ENCODE measurements at regions not wholly inside any gene's neighbourhood (a gene's known extent, or its start where the extent isn't known, plus 50 kb on each side); places are given as distances from the start of the nearest gene placed in this dataset.

GRCh38 chrX:81367291-81367690 is 165.4 kb downstream of the SH3BGRL start:
- no peak for ATAC-seq
- intact Hi-C loops (cut with micrococcal nuclease; ENCODE audit: unreplicated experiment) (no loop called here), in situ Hi-C loops (cut with MboI) (no loop called here)
- ChIA-PET SMC1A (ENCODE audit: uncharacterized antibody, unreplicated experiment) (no interaction called here), CTCF (interaction anchor here (2.2 kb wide), 1 partner anchor 9 kb away, joined by 13 read pairs; no protein-coding TSS in a partner anchor), RAD21 (ENCODE audit: unreplicated experiment) (no interaction called here), POLR2A (no interaction called here)
- Histone ChIP-seq H3K36me3 (ENCODE audit: control insufficient read depth in 2 of 2, insufficient read depth in 2 of 2, low read length in 1 of 2) (no peaks in the 10 kb centered on the region), H3K27ac (ENCODE audit: control insufficient read depth, insufficient read depth) (no peak overlapping the region), H3K4me3 (no peak overlapping the region), H3K9me3 (replicated peaks; ENCODE audit: control insufficient read depth, insufficient read depth, low read length) (no peaks in the 10 kb centered on the region), H3K4me1 (ENCODE audit: control insufficient read depth, insufficient read depth, low read length) (no peaks in the 10 kb centered on the region), H3K9ac (ENCODE audit: control insufficient read depth, insufficient read depth, low read length) (no peak overlapping the region), H3K4me2 (ENCODE audit: control insufficient read depth, insufficient read depth) (no peak overlapping the region), H3K79me2 (ENCODE audit: control insufficient read depth, insufficient read depth, low read length) (no peaks in the 10 kb centered on the region), H4K20me1 (ENCODE audit: control insufficient read depth, insufficient read depth) (no peaks in the 10 kb centered on the region), H3K27me3 (replicated peaks in 1 of 2; ENCODE audit: control insufficient read depth in 2 of 2, insufficient read depth in 2 of 2, low read length in 1 of 2) (no peaks in the 10 kb centered on the region), H2AFZ (ENCODE audit: control insufficient read depth, low read depth, low read length) (no peak overlapping the region)
- BruUV-seq (replicated peaks) = no TSS peak
- FAIRE-seq = no peak
- TF ChIP-seq SMAD1 (IDR thresholded peaks at IDR 0.05; ENCODE audit: low read depth, partially characterized antibody) = no peak
- TF ChIP-seq MXI1 (IDR thresholded peaks at IDR 0.05; ENCODE audit: low read depth, low read length) = no peak
- WGBS (ENCODE audit: insufficient coverage, insufficient replicate concordance, low lambda C conversion rate, missing lambda C conversion rate) = 40% methylated on average over 3 of the region's 3 CpGs
- no peak for DNase-seq (ENCODE audit: low read depth, low spot score)

- no peaks in the 10 kb centered on the region for H3K79me2 ChIP-seq (ENCODE audit: control insufficient read depth, insufficient read depth, low read length)
- intact Hi-C loops (cut with micrococcal nuclease; ENCODE audit: unreplicated experiment) (loop anchor here (1.0 to 5.0 kb wide), 3 partner anchors 180 to 500 kb away; no protein-coding TSS in a partner anchor), in situ Hi-C loops (cut with MboI) (loop anchor here (10.0 kb wide), 2 partner anchors 183 to 503 kb away; no protein-coding TSS in a partner anchor)
- no peak overlapping the region for H3K4me3 ChIP-seq
- no peak for DNase-seq (ENCODE audit: low read depth, low spot score)
- ChIA-PET SMC1A (ENCODE audit: uncharacterized antibody, unreplicated experiment) (interaction anchor here (0.7 to 2.2 kb wide), 7 partner anchors 18 to 500 kb away, joined by 3 to 7 read pairs (median 5); partner anchors contain the start of genes HMGN5 and SH3BGRL), POLR2A (no interaction called here), RAD21 (ENCODE audit: unreplicated experiment) (interaction anchor here (0.9 to 1.5 kb wide), 7 partner anchors 175 to 500 kb away, joined by 3 to 9 read pairs (median 4); no protein-coding TSS in a partner anchor), CTCF (interaction anchor here (0.6 to 3.5 kb wide), 22 partner anchors 10 to 1095 kb away, joined by 3 to 13 read pairs (median 4); no protein-coding TSS in a partner anchor)
- no peaks in the 10 kb centered on the region for H3K9me3 ChIP-seq (replicated peaks; ENCODE audit: control insufficient read depth, insufficient read depth, low read length)
- H3K36me3 ChIP-seq (ENCODE audit: control insufficient read depth in 2 of 2, insufficient read depth in 2 of 2, low read length in 1 of 2) = no peaks in the 10 kb centered on the region
- BruUV-seq (replicated peaks) = no TSS peak
- no peaks in the 10 kb centered on the region for H4K20me1 ChIP-seq (ENCODE audit: control insufficient read depth, insufficient read depth)
- no peak overlapping the region for H3K27ac ChIP-seq (ENCODE audit: control insufficient read depth, insufficient read depth)
- no peaks in the 10 kb centered on the region for H3K27me3 ChIP-seq (replicated peaks in 1 of 2; ENCODE audit: control insufficient read depth in 2 of 2, insufficient read depth in 2 of 2, low read length in 1 of 2)
- no peak overlapping the region for H3K4me2 ChIP-seq (ENCODE audit: control insufficient read depth, insufficient read depth)
- peak; percentile 58 for ATAC-seq
- no peaks in the 10 kb centered on the region for H3K4me1 ChIP-seq (ENCODE audit: control insufficient read depth, insufficient read depth, low read length)
- H2AFZ ChIP-seq (ENCODE audit: control insufficient read depth, low read depth, low read length) = no peak overlapping the region
- peak; percentile 76 for FAIRE-seq
- WGBS (ENCODE audit: insufficient coverage, insufficient replicate concordance, low lambda C conversion rate, missing lambda C conversion rate) = 0% methylated on average over 2 of the region's 2 CpGs
- H3K9ac ChIP-seq (ENCODE audit: control insufficient read depth, insufficient read depth, low read length) = no peak overlapping the region
- TF ChIP-seq RAD21 (IDR thresholded peaks at IDR 0.05; ENCODE audit: insufficient read depth, low read depth, low read length) (peak; percentile 68), EGR1 (IDR thresholded peaks at IDR 0.05; ENCODE audit: borderline replicate concordance in 1 of 2, low read depth in 2 of 2, low read length in 2 of 2) (no peak), CHD1 (IDR thresholded peaks at IDR 0.05; ENCODE audit: low read depth, low read length) (no peak), TCF3 (IDR thresholded peaks at IDR 0.05; ENCODE audit: borderline replicate concordance, insufficient read depth, low read depth, low read length) (no peak)
- TF ChIP-seq, protein P1, sequence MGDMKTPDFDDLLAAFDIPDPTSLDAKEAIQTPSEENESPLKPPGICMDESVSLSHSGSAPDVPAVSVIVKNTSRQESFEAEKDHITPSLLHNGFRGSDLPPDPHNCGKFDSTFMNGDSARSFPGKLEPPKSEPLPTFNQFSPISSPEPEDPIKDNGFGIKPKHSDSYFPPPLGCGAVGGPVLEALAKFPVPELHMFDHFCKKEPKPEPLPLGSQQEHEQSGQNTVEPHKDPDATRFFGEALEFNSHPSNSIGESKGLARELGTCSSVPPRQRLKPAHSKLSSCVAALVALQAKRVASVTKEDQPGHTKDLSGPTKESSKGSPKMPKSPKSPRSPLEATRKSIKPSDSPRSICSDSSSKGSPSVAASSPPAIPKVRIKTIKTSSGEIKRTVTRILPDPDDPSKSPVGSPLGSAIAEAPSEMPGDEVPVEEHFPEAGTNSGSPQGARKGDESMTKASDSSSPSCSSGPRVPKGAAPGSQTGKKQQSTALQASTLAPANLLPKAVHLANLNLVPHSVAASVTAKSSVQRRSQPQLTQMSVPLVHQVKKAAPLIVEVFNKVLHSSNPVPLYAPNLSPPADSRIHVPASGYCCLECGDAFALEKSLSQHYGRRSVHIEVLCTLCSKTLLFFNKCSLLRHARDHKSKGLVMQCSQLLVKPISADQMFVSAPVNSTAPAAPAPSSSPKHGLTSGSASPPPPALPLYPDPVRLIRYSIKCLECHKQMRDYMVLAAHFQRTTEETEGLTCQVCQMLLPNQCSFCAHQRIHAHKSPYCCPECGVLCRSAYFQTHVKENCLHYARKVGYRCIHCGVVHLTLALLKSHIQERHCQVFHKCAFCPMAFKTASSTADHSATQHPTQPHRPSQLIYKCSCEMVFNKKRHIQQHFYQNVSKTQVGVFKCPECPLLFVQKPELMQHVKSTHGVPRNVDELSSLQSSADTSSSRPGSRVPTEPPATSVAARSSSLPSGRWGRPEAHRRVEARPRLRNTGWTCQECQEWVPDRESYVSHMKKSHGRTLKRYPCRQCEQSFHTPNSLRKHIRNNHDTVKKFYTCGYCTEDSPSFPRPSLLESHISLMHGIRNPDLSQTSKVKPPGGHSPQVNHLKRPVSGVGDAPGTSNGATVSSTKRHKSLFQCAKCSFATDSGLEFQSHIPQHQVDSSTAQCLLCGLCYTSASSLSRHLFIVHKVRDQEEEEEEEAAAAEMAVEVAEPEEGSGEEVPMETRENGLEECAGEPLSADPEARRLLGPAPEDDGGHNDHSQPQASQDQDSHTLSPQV (IDR thresholded peaks at IDR 0.05) = no peak
Observed at GRCh38 chrX:81377329-81377728, 175.4 kb downstream of the SH3BGRL start.
